ENCODE measurements at regions not wholly inside any gene's neighbourhood (a gene's known extent, or its start where the extent isn't known, plus 50 kb on each side); places are given as distances from the start of the nearest gene placed in this dataset.

DNA sequence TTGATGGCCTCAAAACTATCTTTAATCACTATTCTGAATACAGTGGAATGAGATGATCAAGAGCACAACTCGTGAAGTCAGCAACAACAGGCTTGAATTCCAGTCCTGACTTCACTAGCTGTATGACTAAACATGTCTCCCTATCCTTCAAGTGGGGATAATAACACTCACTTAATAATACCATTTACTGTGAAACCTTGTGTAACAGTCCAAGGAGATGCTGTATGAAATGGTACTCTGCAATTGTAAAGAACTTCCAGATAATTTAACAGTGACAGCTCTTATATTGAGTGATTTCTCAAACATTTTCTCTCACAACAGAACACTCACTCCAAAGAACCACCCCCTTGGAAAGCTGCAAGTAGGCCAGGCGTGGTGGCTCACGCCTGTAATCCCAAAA, 823.1 kb downstream of the DIAPH3 start:
- no peaks in the 10 kb centered on the region for H3K36me3 Mint-ChIP-seq (ENCODE audit: low read depth)
- H3K4me1 Mint-ChIP-seq, result no peaks in the 10 kb centered on the region
- H3K4me3 Mint-ChIP-seq, result no peak overlapping the region
- peaks cover 17% of the 10 kb centered on the region for H3K27me3 Mint-ChIP-seq
- H3K9me3 ChIP-seq (ENCODE audit: control insufficient read depth, low read length, poor library complexity, severe bottlenecking), result no peaks in the 10 kb centered on the region
- DNase-seq, result no peak
- H3K27ac Mint-ChIP-seq, result no peak overlapping the region
- ATAC-seq, result no peak

DNA sequence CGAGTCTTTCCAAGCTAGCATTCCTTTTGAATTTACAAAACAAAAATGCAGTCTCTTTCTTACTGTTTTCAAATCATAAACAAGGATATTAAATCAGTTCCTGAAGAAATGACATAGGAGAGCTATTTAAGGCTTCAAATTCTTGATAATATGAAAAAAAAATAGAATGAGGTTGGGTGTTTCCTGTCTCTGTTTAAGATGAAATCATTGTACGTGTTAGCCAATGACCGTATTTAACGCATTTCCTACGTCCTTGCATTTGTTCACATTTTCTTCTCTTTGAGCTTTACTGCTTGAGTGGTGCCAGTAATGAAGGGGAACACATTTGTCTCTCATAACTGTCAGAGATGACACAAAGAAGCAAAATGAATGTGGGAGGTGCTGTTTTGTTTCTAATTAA, 821.3 kb downstream of the DIAPH3 start:
- H3K27ac Mint-ChIP-seq, result no peak overlapping the region
- peaks cover 21% of the 10 kb centered on the region for H3K27me3 Mint-ChIP-seq
- DNase-seq (no peak), ATAC-seq (no peak)
- H3K4me3 Mint-ChIP-seq, result no peak overlapping the region
- H3K4me1 Mint-ChIP-seq, result no peaks in the 10 kb centered on the region
- no peaks in the 10 kb centered on the region for H3K9me3 ChIP-seq (ENCODE audit: control insufficient read depth, low read length, poor library complexity, severe bottlenecking)
- no peaks in the 10 kb centered on the region for H3K36me3 Mint-ChIP-seq (ENCODE audit: low read depth)

- H3K4me3 Mint-ChIP-seq, result no peak overlapping the region
- no peak for DNase-seq
- H3K27me3 Mint-ChIP-seq, result peaks cover 21% of the 10 kb centered on the region
- no peaks in the 10 kb centered on the region for H3K9me3 ChIP-seq (ENCODE audit: control insufficient read depth, low read length, poor library complexity, severe bottlenecking)
- no peak overlapping the region for H3K27ac Mint-ChIP-seq
- H3K4me1 Mint-ChIP-seq, result no peaks in the 10 kb centered on the region
- H3K36me3 Mint-ChIP-seq (ENCODE audit: low read depth), result no peaks in the 10 kb centered on the region
- no peak for ATAC-seq
Measured at GRCh38 chr13:59343132-59343531, 820.6 kb downstream of the DIAPH3 start.

DNA sequence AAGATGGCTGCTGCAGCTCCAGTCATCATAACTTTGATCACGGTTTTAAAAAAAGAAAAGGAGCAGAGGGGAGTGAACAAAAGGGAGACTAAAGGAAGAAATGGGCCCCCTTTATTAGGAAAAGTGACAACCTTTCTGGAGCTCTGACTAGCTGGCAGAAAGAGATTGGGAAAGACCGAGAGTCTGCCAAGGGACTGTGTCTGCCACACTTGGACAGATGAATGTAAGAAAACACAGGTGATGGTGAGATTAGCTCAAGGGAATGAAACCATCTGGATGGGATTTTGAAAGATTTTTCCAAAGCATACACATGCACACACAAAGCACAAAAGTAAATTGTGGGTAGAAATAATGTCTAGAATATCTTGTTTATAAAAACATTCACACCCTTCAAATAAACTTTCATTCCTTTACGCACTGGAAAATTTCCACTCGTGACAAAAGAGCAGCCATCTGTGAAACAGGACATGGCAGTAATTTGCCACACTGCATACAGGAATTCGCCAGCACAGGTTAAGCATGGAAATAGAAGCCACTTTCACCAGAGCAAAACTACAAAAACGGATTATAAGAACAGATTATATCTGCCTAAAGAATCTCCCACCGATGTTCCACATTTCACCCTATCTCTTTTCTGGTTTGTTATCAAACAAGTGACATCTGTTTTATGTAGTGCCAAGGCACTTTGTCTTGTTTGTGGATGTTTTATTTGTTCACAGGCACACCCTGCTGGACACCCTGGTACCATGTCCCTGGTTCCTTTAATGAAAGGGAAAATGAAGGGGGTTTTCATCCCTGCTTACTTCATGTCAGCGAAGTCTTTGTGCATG, 819.5 kb downstream of the DIAPH3 start:
- Mint-ChIP-seq H3K27me3 (peaks cover 21% of the 10 kb centered on the region), H3K4me1 (no peaks in the 10 kb centered on the region), H3K27ac (no peak overlapping the region), H3K36me3 (ENCODE audit: low read depth) (no peaks in the 10 kb centered on the region), H3K4me3 (no peak overlapping the region)
- ATAC-seq (no peak), DNase-seq (no peak)
- H3K9me3 ChIP-seq (ENCODE audit: control insufficient read depth, low read length, poor library complexity, severe bottlenecking), result no peaks in the 10 kb centered on the region

- no peaks in the 10 kb centered on the region for H3K4me1 Mint-ChIP-seq
- H3K9me3 ChIP-seq (ENCODE audit: control insufficient read depth, low read length, poor library complexity, severe bottlenecking), result no peaks in the 10 kb centered on the region
- no peak overlapping the region for H3K4me3 Mint-ChIP-seq
- H3K27me3 Mint-ChIP-seq, result peaks cover 24% of the 10 kb centered on the region
- no peak for ATAC-seq
- H3K36me3 Mint-ChIP-seq (ENCODE audit: low read depth), result no peaks in the 10 kb centered on the region
- no peak overlapping the region for H3K27ac Mint-ChIP-seq
- no peak for DNase-seq
Measured at GRCh38 chr13:59345311-59345710, 818.4 kb downstream of the DIAPH3 start.

- Mint-ChIP-seq H3K27me3 (peaks cover 28% of the 10 kb centered on the region), H3K4me3 (no peak overlapping the region), H3K27ac (no peak overlapping the region), H3K4me1 (no peaks in the 10 kb centered on the region), H3K36me3 (ENCODE audit: low read depth) (no peaks in the 10 kb centered on the region)
- ATAC-seq, result no peak
- DNase-seq, result no peak
- H3K9me3 ChIP-seq (ENCODE audit: control insufficient read depth, low read length, poor library complexity, severe bottlenecking), result no peaks in the 10 kb centered on the region
Measured at GRCh38 chr13:59346999-59347723, 816.6 kb downstream of the DIAPH3 start.

- no peak overlapping the region for H3K27ac Mint-ChIP-seq
- no peaks in the 10 kb centered on the region for H3K9me3 ChIP-seq (ENCODE audit: control insufficient read depth, low read length, poor library complexity, severe bottlenecking)
- no peak overlapping the region for H3K4me3 Mint-ChIP-seq
- peaks cover 28% of the 10 kb centered on the region for H3K27me3 Mint-ChIP-seq
- ATAC-seq (no peak), DNase-seq (no peak)
- no peaks in the 10 kb centered on the region for H3K4me1 Mint-ChIP-seq
- no peaks in the 10 kb centered on the region for H3K36me3 Mint-ChIP-seq (ENCODE audit: low read depth)
Measured at GRCh38 chr13:59348617-59349016, 815.1 kb downstream of the DIAPH3 start.

DNA sequence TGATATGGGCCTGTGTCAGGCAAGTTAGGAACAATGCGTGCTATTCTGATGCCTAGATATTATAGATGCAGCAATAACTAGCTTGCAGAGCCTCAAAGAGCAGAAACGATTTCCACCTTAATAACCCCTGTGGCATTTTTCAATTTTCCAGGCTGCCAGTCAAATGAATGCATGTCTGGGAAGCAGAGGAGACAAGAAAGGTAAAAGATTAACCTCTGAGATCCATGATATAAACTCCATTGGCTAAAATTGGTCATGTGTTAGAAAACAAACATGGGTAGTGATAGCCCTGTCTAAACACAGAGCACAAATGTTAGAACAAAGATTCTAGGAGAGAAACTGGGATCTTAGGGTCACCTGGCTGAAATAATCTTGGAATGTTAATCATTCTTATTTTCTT, 811.1 kb downstream of the DIAPH3 start:
- Mint-ChIP-seq H3K27ac (no peak overlapping the region), H3K4me1 (peaks cover 2% of the 10 kb centered on the region), H3K4me3 (no peak overlapping the region), H3K36me3 (ENCODE audit: low read depth) (peaks cover 2% of the 10 kb centered on the region), H3K27me3 (peaks cover 18% of the 10 kb centered on the region)
- ATAC-seq (no peak), DNase-seq (no peak)
- no peaks in the 10 kb centered on the region for H3K9me3 ChIP-seq (ENCODE audit: control insufficient read depth, low read length, poor library complexity, severe bottlenecking)

- peaks cover 2% of the 10 kb centered on the region for H3K36me3 Mint-ChIP-seq (ENCODE audit: low read depth)
- ATAC-seq (no peak), DNase-seq (no peak)
- H3K27ac Mint-ChIP-seq, result no peak overlapping the region
- peaks cover 12% of the 10 kb centered on the region for H3K27me3 Mint-ChIP-seq
- no peaks in the 10 kb centered on the region for H3K9me3 ChIP-seq (ENCODE audit: control insufficient read depth, low read length, poor library complexity, severe bottlenecking)
- H3K4me3 Mint-ChIP-seq, result no peak overlapping the region
- H3K4me1 Mint-ChIP-seq, result peaks cover 2% of the 10 kb centered on the region
Measured at GRCh38 chr13:59354665-59355369, 808.9 kb downstream of the DIAPH3 start.

DNA sequence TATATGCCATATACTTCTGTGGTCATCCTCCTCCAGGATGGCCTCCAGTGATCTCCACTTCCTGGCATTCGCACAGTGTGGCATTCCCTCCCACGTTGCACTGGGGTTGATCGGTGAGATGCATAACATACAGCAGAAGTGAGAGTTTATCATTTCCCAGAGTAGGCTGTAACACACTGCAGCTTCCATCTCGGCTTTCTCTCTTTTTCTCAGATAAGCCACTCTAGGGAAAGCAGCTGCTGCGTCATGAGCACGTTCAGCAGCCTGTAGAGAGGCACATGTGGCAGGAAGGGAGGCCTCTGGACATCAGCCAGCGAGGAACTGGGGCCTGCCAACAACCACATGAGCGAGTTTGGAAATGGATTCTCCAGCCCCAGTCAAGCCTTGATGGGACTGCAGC, 807.1 kb downstream of the DIAPH3 start:
- Mint-ChIP-seq H3K4me1 (peaks cover 2% of the 10 kb centered on the region), H3K4me3 (no peak overlapping the region), H3K27ac (no peak overlapping the region), H3K27me3 (peaks cover 5% of the 10 kb centered on the region), H3K36me3 (ENCODE audit: low read depth) (peaks cover 2% of the 10 kb centered on the region)
- ATAC-seq (no peak), DNase-seq (no peak)
- H3K9me3 ChIP-seq (ENCODE audit: control insufficient read depth, low read length, poor library complexity, severe bottlenecking), result no peaks in the 10 kb centered on the region

DNA sequence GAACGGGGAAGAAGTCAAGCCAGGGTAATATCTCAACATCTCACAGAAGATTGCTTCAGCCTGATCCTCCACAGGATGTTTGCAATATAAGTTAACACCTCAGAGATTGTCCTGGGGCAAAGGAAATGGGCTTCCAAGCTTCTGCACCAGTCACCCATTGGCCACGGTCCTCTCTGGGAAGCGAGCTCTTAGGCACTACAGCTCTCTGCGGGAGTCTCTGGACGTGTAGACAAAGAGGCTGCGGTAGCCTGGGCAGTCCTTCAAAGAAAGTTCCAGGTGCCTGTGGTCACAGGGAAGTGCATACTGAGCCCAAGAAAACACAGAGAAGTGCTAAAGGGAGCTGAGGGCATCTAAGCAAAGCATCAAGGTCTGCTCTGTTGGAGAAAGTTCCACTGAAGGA, 805.7 kb downstream of the DIAPH3 start:
- DNase-seq, result no peak
- Mint-ChIP-seq H3K27me3 (peaks cover 5% of the 10 kb centered on the region), H3K27ac (no peak overlapping the region), H3K36me3 (ENCODE audit: low read depth) (peaks cover 2% of the 10 kb centered on the region), H3K4me3 (no peak overlapping the region), H3K4me1 (peaks cover 2% of the 10 kb centered on the region)
- no peak for ATAC-seq
- H3K9me3 ChIP-seq (ENCODE audit: control insufficient read depth, low read length, poor library complexity, severe bottlenecking), result no peaks in the 10 kb centered on the region

GRCh38 chr13:59360108-59360507, 803.6 kb downstream of the DIAPH3 start:
- Mint-ChIP-seq H3K4me1 (peaks cover 2% of the 10 kb centered on the region), H3K36me3 (ENCODE audit: low read depth) (no peaks in the 10 kb centered on the region), H3K27me3 (peaks cover 10% of the 10 kb centered on the region), H3K4me3 (no peak overlapping the region), H3K27ac (no peak overlapping the region)
- no peak for DNase-seq
- no peak for ATAC-seq
- no peaks in the 10 kb centered on the region for H3K9me3 ChIP-seq (ENCODE audit: control insufficient read depth, low read length, poor library complexity, severe bottlenecking)

GRCh38 chr13:59360916-59361315, 802.8 kb downstream of the DIAPH3 start:
- Mint-ChIP-seq H3K36me3 (ENCODE audit: low read depth) (no peaks in the 10 kb centered on the region), H3K4me1 (no peaks in the 10 kb centered on the region), H3K4me3 (no peak overlapping the region), H3K27ac (no peak overlapping the region), H3K27me3 (peaks cover 10% of the 10 kb centered on the region)
- ATAC-seq, result no peak
- DNase-seq, result no peak
- no peaks in the 10 kb centered on the region for H3K9me3 ChIP-seq (ENCODE audit: control insufficient read depth, low read length, poor library complexity, severe bottlenecking)

Data from T-helper 17 cell (primary cell).